Liver (tissue), 8 donors: ENCODE measurements at regions not wholly inside any gene's neighbourhood (a gene's known extent, or its start where the extent isn't known, plus 50 kb on each side); places are given as distances from the start of the nearest gene placed in this dataset.

Source experiments
- DNase-seq: peaks from one replicate; pipeline ENCODE4 v3.0.0-alpha.2; 2017; ENCODE audit warnings: low spot score
- H3K27ac ChIP-seq, 2 donors: one replicate each; pipeline ENCODE4 v1.7.0; 2013; ENCODE audit warnings: inconsistent platforms in 2 of 2, low read length in 2 of 2, control low read depth in 1 of 2, low read depth in 1 of 2, mild to moderate bottlenecking in 1 of 2
- H3K27me3 ChIP-seq, 4 donors: one replicate each; pipeline versions ENCODE4 v1.6.1 to v1.7.0; 2013; ENCODE audit warnings: low read length in 3 of 4, inconsistent platforms in 1 of 4, mild to moderate bottlenecking in 1 of 4, moderate library complexity in 1 of 4; ENCODE audit not compliant: control insufficient read depth in 4 of 4, insufficient read depth in 4 of 4
- H3K36me3 ChIP-seq, 4 donors: one replicate each; pipeline versions ENCODE4 v1.6.1 to v1.7.0; 2013; ENCODE audit warnings: low read length in 3 of 4, mild to moderate bottlenecking in 3 of 4, low read depth in 1 of 4, moderate library complexity in 1 of 4; ENCODE audit not compliant: control insufficient read depth in 4 of 4, insufficient read depth in 3 of 4
- H3K4me1 ChIP-seq, 4 donors: one replicate each; pipeline versions ENCODE4 v1.6.1 to v1.7.0; 2013; ENCODE audit warnings: low read length in 3 of 4, mild to moderate bottlenecking in 3 of 4, moderate library complexity in 1 of 4; ENCODE audit not compliant: control insufficient read depth in 4 of 4, insufficient read depth in 4 of 4
- H3K4me3 ChIP-seq, 3 donors: one replicate each; pipeline versions ENCODE4 v1.6.1 to v1.7.0; 2013; ENCODE audit warnings: low read length in 3 of 3, control low read depth in 1 of 3, low read depth in 1 of 3, mild to moderate bottlenecking in 1 of 3
- H3K9ac ChIP-seq, 2 donors: one replicate each; pipeline ENCODE4 v1.7.0; 2013; ENCODE audit warnings: low read length in 2 of 2, mild to moderate bottlenecking in 2 of 2, moderate library complexity in 2 of 2, control low read depth in 1 of 2, low read depth in 1 of 2
- H3K9me3 ChIP-seq, 4 donors: one replicate each; pipeline versions ENCODE4 v1.6.1 to v1.7.0; 2013; ENCODE audit warnings: low read length in 3 of 4; ENCODE audit not compliant: control insufficient read depth in 4 of 4
- ATF3 ChIP-seq: IDR thresholded peaks from 2 replicates; pipeline ENCODE4 v1.6.1; 2016; ENCODE audit warnings: antibody characterized with exemption
- CTCF ChIP-seq: fragments of 150-350 bp; IDR thresholded peaks from 2 replicates; pipeline ENCODE4 v1.5.1; 2017; ENCODE audit warnings: improper control_type of control experiment, low read depth, low read length; ENCODE audit not compliant: missing input control
- EGR1 ChIP-seq, 2 donors: IDR thresholded peaks; 2 replicates each; pipeline ENCODE4 v1.6.1; 2016 to 2018; ENCODE audit warnings: antibody characterized with exemption in 2 of 2, low read depth in 2 of 2
- FOXA1 ChIP-seq: IDR thresholded peaks from 2 replicates; pipeline ENCODE4 v1.6.1; 2016; ENCODE audit warnings: antibody characterized with exemption
- FOXA2 ChIP-seq: IDR thresholded peaks from 2 replicates; pipeline ENCODE4 v1.6.1; 2016; ENCODE audit warnings: antibody characterized with exemption
- GABPA ChIP-seq, 2 donors: IDR thresholded peaks in 1 of 2; conservative IDR thresholded peaks in 1 of 2; 2 replicates each; pipeline ENCODE4 v1.6.1; 2016; ENCODE audit warnings: antibody characterized with exemption in 2 of 2, mild to moderate bottlenecking in 1 of 2, moderate library complexity in 1 of 2
- HNF4A ChIP-seq, 2 donors: conservative IDR thresholded peaks; 2 replicates each; pipeline ENCODE4 v1.6.1; 2016; ENCODE audit warnings: antibody characterized with exemption in 2 of 2, mild to moderate bottlenecking in 2 of 2
- HNF4G ChIP-seq: IDR thresholded peaks from 2 replicates; pipeline ENCODE4 v1.6.1; 2016; ENCODE audit warnings: antibody characterized with exemption
- JUND ChIP-seq, 2 donors: IDR thresholded peaks; 2 replicates each; pipeline ENCODE4 v1.6.1; 2016; ENCODE audit warnings: antibody characterized with exemption in 2 of 2
- MAX ChIP-seq: IDR thresholded peaks from 2 replicates; pipeline ENCODE4 v1.6.1; 2016; ENCODE audit warnings: antibody characterized with exemption
- NR2F2 ChIP-seq: IDR thresholded peaks from 2 replicates; pipeline ENCODE4 v1.6.1; 2016; ENCODE audit warnings: antibody characterized with exemption
- RAD21 ChIP-seq, 2 donors: IDR thresholded peaks; 2 replicates each; pipeline ENCODE4 v1.6.1; 2016; ENCODE audit warnings: antibody characterized with exemption in 2 of 2, mild to moderate bottlenecking in 2 of 2
- REST ChIP-seq: IDR thresholded peaks from 2 replicates; pipeline ENCODE4 v1.6.1; 2016; ENCODE audit warnings: antibody characterized with exemption, mild to moderate bottlenecking
- RXRA ChIP-seq, 2 donors: IDR thresholded peaks; 2 replicates each; pipeline ENCODE4 v1.6.1; 2017 to 2018; ENCODE audit warnings: antibody characterized with exemption in 2 of 2, mild to moderate bottlenecking in 1 of 2
- SP1 ChIP-seq: IDR thresholded peaks from 2 replicates; pipeline ENCODE4 v1.6.1; 2018; ENCODE audit warnings: antibody characterized with exemption, mild to moderate bottlenecking
- TAF1 ChIP-seq: conservative IDR thresholded peaks from 2 replicates; pipeline ENCODE4 v1.6.1; 2016; ENCODE audit warnings: antibody characterized with exemption, mild to moderate bottlenecking
- YY1 ChIP-seq: IDR thresholded peaks from 2 replicates; pipeline ENCODE4 v1.6.1; 2016; ENCODE audit warnings: antibody characterized with exemption, mild to moderate bottlenecking
- ZBTB33 ChIP-seq: IDR thresholded peaks from 2 replicates; pipeline ENCODE4 v1.6.1; 2016; ENCODE audit warnings: antibody characterized with exemption
- WGBS: extraction: QIAGEN DNeasy Blood & Tissue Kit; methylation state at CpG from one replicate; pipeline ENCODE4 v1.1.7; 2013; 5-methylcytosine and 5-hydroxymethylcytosine counted together
- donor health status: healthy.
- donor health status: healthy.
- donor health status: healthy.
- donor health status: healthy.
- donor health status: healthy.

- DNase-seq = no peak
- Histone ChIP-seq H3K36me3 (no peaks in the 10 kb centered on the region), H3K27ac (no peak overlapping the region), H3K9me3 (no peaks in the 10 kb centered on the region), H3K4me3 (no peak overlapping the region), H3K9ac (no peak overlapping the region), H3K27me3 (no peaks in the 10 kb centered on the region), H3K4me1 (no peaks in the 10 kb centered on the region)
- 50% methylated on average over 9 of the region's 9 CpGs for WGBS
- TF ChIP-seq RXRA (IDR thresholded peaks at IDR 0.05) (no peak), HNF4G (no peak), MAX (no peak), EGR1 (IDR thresholded peaks at IDR 0.05; ENCODE audit: low read depth in 2 of 2) (no peak), REST (no peak), ZBTB33 (no peak), NR2F2 (no peak), FOXA1 (no peak), SP1 (no peak), RAD21 (IDR thresholded peaks at IDR 0.05) (no peak), HNF4A (conservative IDR thresholded peaks at IDR 0.05) (no peak), ATF3 (no peak), YY1 (no peak), TAF1 (no peak), CTCF (no peak), GABPA (IDR thresholded peaks at IDR 0.05 in 1 of 2, conservative IDR thresholded peaks at IDR 0.05 in 1 of 2) (no peak), JUND (IDR thresholded peaks at IDR 0.05) (no peak), FOXA2 (no peak)
Observed at GRCh38 chr2:187263675-187264560, 184.1 kb downstream of the CALCRL start.
